Sigmoid colon (tissue), 4 donors: ENCODE measurements at regions not wholly inside any gene's neighbourhood (a gene's known extent, or its start where the extent isn't known, plus 50 kb on each side); places are given as distances from the start of the nearest gene placed in this dataset.

Experiments used
- CTCF ChIP-seq, 4 experiments: fragments of 450-650 bp in 3 of 4; fragments of 200-600 bp in 1 of 4; IDR thresholded peaks; one replicate each; pipeline ENCODE4 v1.5.1; 2016 to 2019; ENCODE audit warnings: antibody characterized with exemption in 4 of 4, mild to moderate bottlenecking in 3 of 4, moderate library complexity in 2 of 4
- EP300 ChIP-seq, 4 donors: sonication (generic); formaldehyde crosslinking; IDR thresholded peaks; one replicate each; pipeline ENCODE4 v1.6.1; 2017; ENCODE audit warnings: antibody characterized with exemption in 4 of 4
- POLR2A ChIP-seq, 2 donors: fragments of 450-650 bp; IDR thresholded peaks; one replicate each; pipeline ENCODE4 v1.6.1; 2016; ENCODE audit warnings: antibody characterized with exemption in 2 of 2, mild to moderate bottlenecking in 2 of 2, moderate library complexity in 2 of 2
- POLR2AphosphoS5 ChIP-seq, 4 donors: sonication (generic); formaldehyde crosslinking; IDR thresholded peaks; one replicate each; pipeline ENCODE4 v1.6.1; 2017; ENCODE audit warnings: antibody characterized with exemption in 4 of 4

DNA sequence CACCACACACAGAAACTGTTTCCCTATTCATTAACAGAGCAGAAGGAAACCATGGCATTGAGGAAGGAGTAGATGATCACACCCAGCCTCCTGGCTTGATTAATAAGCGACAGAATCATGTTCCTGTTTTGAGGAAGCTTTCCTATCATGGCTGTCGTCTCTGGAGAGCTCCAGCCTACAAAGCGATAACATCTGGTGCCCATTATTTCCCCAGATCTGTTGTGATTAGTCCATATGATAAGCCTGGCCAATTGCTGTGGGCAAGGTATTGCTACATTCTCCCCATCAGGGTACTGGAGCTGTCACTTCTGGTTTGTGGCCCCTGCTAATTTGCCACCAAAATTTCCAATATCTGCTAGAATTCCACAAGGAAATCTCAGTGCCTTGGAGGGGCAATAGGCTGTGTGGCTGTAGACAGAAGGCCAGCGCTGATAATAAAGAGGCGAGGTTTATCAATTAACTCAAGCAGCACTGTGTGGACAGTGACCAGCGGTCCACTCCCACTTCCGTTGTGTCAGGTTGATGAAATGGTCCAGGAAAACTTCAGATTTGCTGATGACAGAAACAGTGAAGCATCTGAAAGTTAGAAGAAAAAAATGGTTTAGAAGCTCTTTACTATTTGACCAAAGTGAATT lies 66.4 kb downstream of the OLIG3 start:
- no peak for TF ChIP-seq CTCF (IDR thresholded peaks at IDR 0.05)
- TF ChIP-seq EP300 (IDR thresholded peaks at IDR 0.05) = no peak
- TF ChIP-seq POLR2A (IDR thresholded peaks at IDR 0.05) = no peak
- no peak for TF ChIP-seq POLR2AphosphoS5 (IDR thresholded peaks at IDR 0.05)
